ENCODE measurements at regions not wholly inside any gene's neighbourhood (a gene's known extent, or its start where the extent isn't known, plus 50 kb on each side); places are given as distances from the start of the nearest gene placed in this dataset.

DNA sequence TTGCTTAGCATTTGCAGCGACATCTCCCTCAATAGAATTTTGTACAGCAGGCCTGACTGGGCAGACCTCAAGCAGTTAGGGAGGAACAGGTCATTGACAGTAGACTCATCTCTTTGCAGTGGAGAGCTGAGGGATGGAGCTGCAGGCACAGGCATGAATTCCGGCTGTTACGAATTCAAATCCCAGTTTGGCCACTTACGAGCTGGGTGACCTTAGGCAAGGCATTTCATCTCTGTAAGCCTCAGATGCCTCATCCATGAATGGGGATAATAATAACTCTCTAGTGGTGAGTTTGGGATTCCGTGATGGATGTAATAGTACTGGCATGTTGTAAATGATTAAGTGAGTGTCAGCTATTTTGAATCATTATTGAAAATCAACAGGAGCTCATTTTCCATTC lies 195.3 kb downstream of the SEMA6A start:
- TF ChIP-seq EZH2 (IDR thresholded peaks at IDR 0.05; ENCODE audit: borderline replicate concordance, low read depth, low read length, severe bottlenecking) = no peak
- TF ChIP-seq, protein P1, sequence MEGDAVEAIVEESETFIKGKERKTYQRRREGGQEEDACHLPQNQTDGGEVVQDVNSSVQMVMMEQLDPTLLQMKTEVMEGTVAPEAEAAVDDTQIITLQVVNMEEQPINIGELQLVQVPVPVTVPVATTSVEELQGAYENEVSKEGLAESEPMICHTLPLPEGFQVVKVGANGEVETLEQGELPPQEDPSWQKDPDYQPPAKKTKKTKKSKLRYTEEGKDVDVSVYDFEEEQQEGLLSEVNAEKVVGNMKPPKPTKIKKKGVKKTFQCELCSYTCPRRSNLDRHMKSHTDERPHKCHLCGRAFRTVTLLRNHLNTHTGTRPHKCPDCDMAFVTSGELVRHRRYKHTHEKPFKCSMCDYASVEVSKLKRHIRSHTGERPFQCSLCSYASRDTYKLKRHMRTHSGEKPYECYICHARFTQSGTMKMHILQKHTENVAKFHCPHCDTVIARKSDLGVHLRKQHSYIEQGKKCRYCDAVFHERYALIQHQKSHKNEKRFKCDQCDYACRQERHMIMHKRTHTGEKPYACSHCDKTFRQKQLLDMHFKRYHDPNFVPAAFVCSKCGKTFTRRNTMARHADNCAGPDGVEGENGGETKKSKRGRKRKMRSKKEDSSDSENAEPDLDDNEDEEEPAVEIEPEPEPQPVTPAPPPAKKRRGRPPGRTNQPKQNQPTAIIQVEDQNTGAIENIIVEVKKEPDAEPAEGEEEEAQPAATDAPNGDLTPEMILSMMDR (IDR thresholded peaks at IDR 0.05; ENCODE audit: borderline replicate concordance, extremely low read depth, low read length, poor library complexity, severe bottlenecking) = no peak
